KG1 (cell line): ENCODE measurements at regions not wholly inside any gene's neighbourhood (a gene's known extent, or its start where the extent isn't known, plus 50 kb on each side); places are given as distances from the start of the nearest gene placed in this dataset.
"Not testable (repeated sequence)": the region's sequence is repeated elsewhere in the genome, so short reads cannot be mapped to it uniquely, and the experiment has no call there.

Experiments
- DNase-seq: peaks from one replicate; lab custom pipeline; 2025; lab: John Stamatoyannopoulos, UW

GRCh38 chr10:70990156-70990555 is 101.8 kb upstream of the PCBD1 start:
- not testable (repeated sequence) for DNase-seq

DNA sequence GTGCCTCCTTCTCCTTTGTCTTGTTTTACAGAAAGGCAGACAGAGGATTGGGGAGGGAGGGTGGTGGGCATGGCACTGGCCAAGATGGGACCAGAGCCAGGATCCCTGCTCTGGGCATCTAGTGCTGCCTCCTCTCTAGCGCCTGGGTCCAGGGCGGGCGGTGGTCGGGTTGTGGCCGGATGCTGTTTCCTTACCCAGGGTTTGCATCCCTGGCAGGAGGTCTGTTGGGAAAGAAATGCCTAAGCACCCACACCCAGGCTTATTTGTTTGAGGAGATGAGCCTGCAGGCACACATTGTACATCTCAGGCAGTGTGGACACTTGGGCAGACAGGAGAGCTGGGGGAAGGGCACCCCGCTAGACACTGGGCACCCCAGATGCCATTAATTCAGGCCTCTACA is 102.3 kb upstream of the PCBD1 start:
- DNase-seq, result no peak

- no peak for DNase-seq
These were observed 103.1 kb upstream of the PCBD1 start for GRCh38 chr10:70991140-70992124.

- DNase-seq, result no peak
These were observed 104.1 kb upstream of the PCBD1 start for GRCh38 chr10:70992436-70992835.

GRCh38 chr10:70993051-70993450 is 104.7 kb upstream of the PCBD1 start:
- DNase-seq, result no peak

DNA sequence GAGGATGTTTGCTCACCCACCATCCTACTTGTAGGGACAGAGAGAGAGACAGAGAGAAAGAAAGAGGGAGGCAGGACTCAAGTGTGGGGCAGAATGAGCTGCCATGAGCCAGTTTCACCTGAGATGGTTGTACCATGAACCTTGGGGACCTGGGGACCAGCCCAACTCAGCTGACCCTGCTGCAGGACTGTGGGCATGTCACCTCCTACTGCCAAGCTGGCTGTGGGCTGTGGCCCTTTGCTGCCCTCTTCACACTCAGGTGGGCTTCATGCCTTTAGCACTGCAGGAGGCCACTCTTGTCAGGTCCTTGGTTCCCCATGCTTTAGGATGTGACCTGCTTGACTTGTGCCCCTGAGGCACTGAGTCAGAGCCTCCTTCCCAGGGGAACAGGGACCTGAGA is 108.2 kb upstream of the PCBD1 start:
- no peak for DNase-seq

GRCh38 chr10:70997236-70997635 is 108.9 kb upstream of the PCBD1 start:
- DNase-seq, result no peak

DNA sequence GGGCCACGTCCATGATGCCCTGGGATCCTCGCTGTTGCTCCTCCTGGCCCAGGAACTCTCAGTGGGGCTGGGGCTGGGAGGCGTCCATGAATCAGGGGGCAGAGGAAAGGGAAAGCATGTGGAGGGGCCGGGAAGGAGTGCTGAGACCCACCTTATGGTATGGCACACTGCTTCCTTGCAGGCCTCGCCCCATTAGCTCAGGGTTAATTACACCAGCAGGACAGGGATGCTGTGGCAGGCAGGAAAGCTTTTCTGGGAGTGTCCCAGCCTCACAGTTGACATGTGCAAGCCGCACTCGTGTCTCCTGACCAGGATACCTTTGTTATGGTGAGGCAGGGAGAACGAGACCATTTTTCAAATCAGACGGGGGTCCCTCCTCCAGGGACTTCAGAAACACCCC is 109.7 kb upstream of the PCBD1 start:
- no peak for DNase-seq

- no peak for DNase-seq
These were observed 113.1 kb upstream of the PCBD1 start for GRCh38 chr10:71001470-71001869.

DNA sequence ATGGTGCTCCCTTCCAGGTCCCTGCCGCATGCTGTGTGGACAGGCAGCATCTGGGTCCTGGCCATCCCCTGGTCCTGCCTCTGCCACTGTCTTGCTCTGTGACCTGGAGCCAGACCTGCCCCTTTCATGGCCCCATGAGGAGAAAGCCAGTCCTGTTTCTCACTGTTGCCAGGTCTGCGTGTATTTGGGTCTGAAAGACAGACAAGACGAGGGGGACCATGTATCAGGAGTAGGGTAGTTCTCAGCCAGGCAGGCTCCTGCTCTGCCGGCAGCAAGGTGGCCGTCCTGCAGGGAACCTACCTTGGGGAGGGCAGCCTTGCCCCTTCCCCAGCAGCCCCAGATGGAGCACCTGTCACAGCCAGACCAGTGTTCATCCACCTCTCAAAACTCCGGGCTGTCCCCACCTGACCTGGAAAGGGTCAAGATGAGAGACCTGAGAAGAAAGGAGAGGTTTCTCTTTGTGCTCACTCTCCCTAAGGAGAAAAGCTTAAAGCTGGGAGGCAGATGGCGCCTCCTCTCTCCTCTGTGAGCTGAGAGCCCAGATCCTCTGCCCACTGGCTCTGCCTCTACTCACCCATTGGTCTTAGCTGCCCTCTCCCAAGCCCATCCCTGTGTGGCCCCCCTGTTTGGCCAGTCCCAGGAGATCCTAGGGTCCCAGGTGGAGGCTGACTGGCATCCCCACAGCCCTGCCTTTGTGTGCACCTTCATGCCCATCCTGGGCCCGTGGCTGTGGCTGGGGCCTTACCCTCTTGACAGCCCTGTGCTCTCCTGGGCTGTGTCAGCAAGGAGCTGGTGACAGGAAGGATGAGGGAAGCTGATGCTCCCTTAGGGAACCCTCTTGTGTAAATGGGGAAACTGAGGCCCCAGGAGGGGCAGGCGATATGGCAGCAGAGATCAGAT is 116.1 kb upstream of the PCBD1 start:
- no peak for DNase-seq

- DNase-seq, result no peak
These were observed 117.3 kb upstream of the PCBD1 start for GRCh38 chr10:71005337-71006305.

GRCh38 chr10:71006506-71006905 is 118.1 kb upstream of the PCBD1 start:
- no peak for DNase-seq

DNA sequence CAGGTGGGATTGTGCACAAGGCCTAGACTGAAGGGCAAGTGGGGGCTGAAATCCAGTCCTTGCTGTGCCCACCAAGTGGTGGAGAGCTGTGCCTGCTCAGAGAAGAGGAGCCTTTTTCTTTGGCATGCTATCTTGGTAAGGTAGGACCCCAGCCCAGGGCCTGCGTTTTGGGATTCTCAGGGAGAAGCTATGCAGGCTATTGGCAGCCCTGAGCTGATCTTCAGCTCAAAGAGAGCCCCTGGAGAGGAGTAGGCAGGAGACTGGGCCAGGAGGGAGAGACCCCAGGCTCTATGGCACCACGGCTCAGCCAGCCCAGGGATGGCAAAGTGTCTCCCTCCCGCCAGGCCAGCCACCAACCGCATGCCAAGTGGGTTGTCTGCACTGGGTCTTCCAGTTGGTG is 119.2 kb upstream of the PCBD1 start:
- no peak for DNase-seq

GRCh38 chr10:71008150-71008549 is 119.8 kb upstream of the PCBD1 start:
- DNase-seq, result no peak

GRCh38 chr10:71009126-71009525 is 120.8 kb upstream of the PCBD1 start:
- DNase-seq, result no peak

GRCh38 chr10:71010730-71011129 is 122.4 kb upstream of the PCBD1 start:
- no peak for DNase-seq

- no peak for DNase-seq
These were observed 122.8 kb upstream of the PCBD1 start for GRCh38 chr10:71011141-71011540.

DNA sequence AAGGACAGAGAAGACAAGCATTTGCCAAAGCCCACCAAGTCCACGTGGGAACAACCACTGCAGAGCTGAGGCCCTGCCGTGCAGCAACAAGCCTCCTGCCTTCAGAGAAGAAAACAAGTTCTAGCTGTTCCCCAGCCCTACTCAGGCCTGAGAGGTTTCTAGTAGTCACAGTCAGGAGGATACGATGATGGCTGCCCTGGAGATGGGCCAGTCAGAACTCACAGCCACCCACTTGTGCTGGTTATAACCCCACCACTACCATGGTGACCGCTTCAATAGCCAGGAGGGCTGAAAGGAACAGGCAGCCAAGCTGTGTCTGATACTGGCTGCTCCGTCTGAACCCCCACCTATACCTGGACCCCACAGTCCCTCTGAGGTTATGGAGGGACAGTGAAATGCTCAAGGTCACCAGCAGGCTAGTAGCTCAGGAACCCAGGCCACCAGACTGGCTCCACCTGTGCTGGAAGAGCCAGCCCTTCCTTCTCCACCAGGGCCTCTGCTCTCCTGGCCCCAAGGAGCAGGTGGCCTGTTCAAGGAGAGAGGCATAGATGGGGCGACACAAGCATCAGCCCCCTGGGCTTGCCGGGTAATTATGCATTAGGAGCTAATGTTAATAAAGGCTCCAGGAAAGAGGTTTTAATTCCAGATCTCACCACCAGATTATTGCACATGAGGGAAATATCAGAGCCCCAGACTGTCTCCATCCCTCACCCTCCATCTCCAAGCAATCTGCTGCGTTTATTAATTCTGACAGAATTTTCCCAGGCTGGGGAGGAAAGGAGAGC is 125.8 kb upstream of the PCBD1 start:
- DNase-seq, result no peak

DNA sequence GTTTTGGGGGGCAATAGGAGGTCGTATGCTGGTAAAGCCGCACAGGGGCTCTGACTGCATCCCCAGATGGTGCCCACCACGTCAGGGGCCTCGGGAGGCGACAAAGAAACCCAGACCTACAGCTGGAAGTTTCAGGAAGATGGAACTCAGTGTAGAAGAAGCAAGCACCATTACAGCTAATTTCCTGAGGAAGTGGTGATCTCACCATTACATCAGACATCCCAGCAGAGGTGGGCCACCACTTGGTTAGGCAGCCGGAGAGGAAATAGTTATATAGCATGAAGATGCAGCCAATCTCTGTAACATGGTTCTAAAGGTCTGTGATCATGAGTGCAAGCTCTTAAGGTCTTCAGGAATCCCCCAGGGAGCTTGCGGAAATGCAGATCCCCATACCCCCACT is 127.3 kb upstream of the PCBD1 start:
- no peak for DNase-seq

GRCh38 chr10:71020061-71020460 is 131.7 kb upstream of the PCBD1 start:
- DNase-seq, result not testable (repeated sequence)

DNA sequence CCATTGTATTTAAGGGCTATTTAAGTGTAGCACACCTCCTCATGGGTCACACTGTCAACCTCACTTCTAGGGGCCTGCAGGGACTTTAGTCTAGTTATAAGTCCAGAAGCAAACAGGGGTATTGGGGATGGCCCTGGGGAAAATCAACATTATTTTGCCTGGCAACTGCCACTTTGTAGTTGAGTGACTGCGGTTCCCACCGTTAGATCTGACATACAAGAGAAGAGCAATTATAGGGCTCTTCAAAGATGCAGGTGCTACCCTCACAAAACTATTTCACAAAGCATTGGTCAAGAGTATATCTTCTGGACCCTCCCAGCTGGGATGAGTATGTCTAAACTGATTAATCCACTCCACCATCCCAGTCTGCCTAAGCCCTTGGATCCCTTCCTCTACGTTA is 133.0 kb upstream of the PCBD1 start:
- no peak for DNase-seq
